PC-3 (cell line): ENCODE measurements at regions not wholly inside any gene's neighbourhood (a gene's known extent, or its start where the extent isn't known, plus 50 kb on each side); places are given as distances from the start of the nearest gene placed in this dataset.

ENCODE experiments used
- ATAC-seq: fragments of 200-7000 bp; cut with Tn5 transposase; 2 replicates; pipeline ENCODE4 v1.9.1; 2020; ENCODE audit warnings: mild to moderate bottlenecking, moderate library complexity
- BruUV-seq: library from RNA; stranded (reverse); fragments of 400-500 nt; replicated peaks from 2 replicates; lab custom pipeline; 2021; lab: Mats Ljungman, UMichigan
- CTCF ChIA-PET: fragments of 300-600 bp; sonication (Branson Sonifier 250); formaldehyde crosslinking; loops from one replicate; lab custom pipeline; 2022; ENCODE audit warnings: antibody characterized with exemption; lab: Charles Lee
- POLR2A ChIA-PET: fragments of 300-600 bp; sonication (Branson Sonifier 250); formaldehyde crosslinking; loops from one replicate; lab custom pipeline; 2022; ENCODE audit warnings: antibody characterized with exemption; ENCODE audit not compliant: unreplicated experiment; lab: Charles Lee
- DNase-seq: peaks from one replicate; pipeline ENCODE4 v3.0.0-alpha.2; 2015
- H2AFZ ChIP-seq: fragments of 300-600 bp; sonication (generic); 2 replicates; pipeline ENCODE4 v1.6.0; 2016; ENCODE audit warnings: antibody characterized with exemption, low read length
- H3F3A ChIP-seq: fragments of 300-600 bp; sonication (generic); one replicate; pipeline ENCODE4 v1.6.0; 2017; ENCODE audit warnings: antibody characterized with exemption, low read length, control low read depth, mild to moderate bottlenecking; ENCODE audit not compliant: unreplicated experiment
- H3K27ac ChIP-seq: fragments of 300-600 bp; sonication (generic); 2 replicates; pipeline ENCODE4 v1.5.1; 2016; ENCODE audit warnings: mild to moderate bottlenecking, low read length
- H3K27me3 ChIP-seq: fragments of 300-600 bp; sonication (generic); 2 replicates; pipeline ENCODE4 v1.6.1; 2016; ENCODE audit warnings: low read length, mixed read lengths
- H3K36me3 ChIP-seq: fragments of 300-600 bp; sonication (generic); 2 replicates; pipeline ENCODE4 v1.6.1; 2016; ENCODE audit warnings: low read depth, mixed run types, low read length, mixed read lengths
- H3K4me1 ChIP-seq: fragments of 300-600 bp; sonication (generic); 2 replicates; pipeline ENCODE4 v1.5.1; 2016; ENCODE audit warnings: low read length; ENCODE audit not compliant: insufficient read depth
- H3K4me2 ChIP-seq: fragments of 300-600 bp; sonication (generic); 2 replicates; pipeline ENCODE4 v1.6.0; 2016; ENCODE audit warnings: low read length
- H3K4me3 ChIP-seq: fragments of 300-600 bp; sonication (generic); 2 replicates; pipeline ENCODE4 v1.5.1; 2016; ENCODE audit warnings: mild to moderate bottlenecking, low read length, mixed read lengths
- H3K79me2 ChIP-seq: fragments of 300-600 bp; sonication (generic); 2 replicates; pipeline ENCODE4 v1.6.1; 2017; ENCODE audit warnings: low read length, mixed read lengths
- H3K9ac ChIP-seq: fragments of 300-600 bp; sonication (generic); 2 replicates; pipeline ENCODE4 v1.6.0; 2016; ENCODE audit warnings: mild to moderate bottlenecking, low read length
- H3K9me2 ChIP-seq: fragments of 300-600 bp; sonication (generic); replicated peaks from 2 replicates; pipeline ENCODE4 v1.6.1; 2016; ENCODE audit warnings: mixed run types, low read length, mixed read lengths
- H3K9me3 ChIP-seq: fragments of 300-600 bp; sonication (generic); 2 replicates; pipeline ENCODE4 v1.6.1; 2016; ENCODE audit warnings: low read length, mixed read lengths
- H4K20me1 ChIP-seq: fragments of 300-600 bp; sonication (generic); 2 replicates; pipeline ENCODE4 v1.6.1; 2016; ENCODE audit warnings: low read length, mixed read lengths
- EZH2 ChIP-seq: fragments of 300-600 bp; sonication (generic); IDR thresholded peaks from one replicate; pipeline ENCODE4 v1.6.1; 2017; ENCODE audit warnings: antibody characterized with exemption, mild to moderate bottlenecking, low read length; ENCODE audit not compliant: unreplicated experiment
- EZH2phosphoT487 ChIP-seq: fragments of 300-600 bp; sonication (generic); IDR thresholded peaks from 2 replicates; pipeline ENCODE4 v1.6.1; 2018; ENCODE audit warnings: mild to moderate bottlenecking, antibody characterized with exemption, low read length, borderline replicate concordance
- intact Hi-C: fragments of 100-400 bp; cut with micrococcal nuclease; formaldehyde crosslinking; loops from 2 replicates; pipeline ENCODE4 v1.9.0; 2023
- TF ChIP-seq, protein P1 (sequence below): fragments of 300-600 bp; sonication (generic); conservative IDR thresholded peaks from 2 replicates; pipeline ENCODE4 v1.5.1; 2017; ENCODE audit warnings: antibody characterized with exemption, low read depth, mild to moderate bottlenecking, low read length

DNA sequence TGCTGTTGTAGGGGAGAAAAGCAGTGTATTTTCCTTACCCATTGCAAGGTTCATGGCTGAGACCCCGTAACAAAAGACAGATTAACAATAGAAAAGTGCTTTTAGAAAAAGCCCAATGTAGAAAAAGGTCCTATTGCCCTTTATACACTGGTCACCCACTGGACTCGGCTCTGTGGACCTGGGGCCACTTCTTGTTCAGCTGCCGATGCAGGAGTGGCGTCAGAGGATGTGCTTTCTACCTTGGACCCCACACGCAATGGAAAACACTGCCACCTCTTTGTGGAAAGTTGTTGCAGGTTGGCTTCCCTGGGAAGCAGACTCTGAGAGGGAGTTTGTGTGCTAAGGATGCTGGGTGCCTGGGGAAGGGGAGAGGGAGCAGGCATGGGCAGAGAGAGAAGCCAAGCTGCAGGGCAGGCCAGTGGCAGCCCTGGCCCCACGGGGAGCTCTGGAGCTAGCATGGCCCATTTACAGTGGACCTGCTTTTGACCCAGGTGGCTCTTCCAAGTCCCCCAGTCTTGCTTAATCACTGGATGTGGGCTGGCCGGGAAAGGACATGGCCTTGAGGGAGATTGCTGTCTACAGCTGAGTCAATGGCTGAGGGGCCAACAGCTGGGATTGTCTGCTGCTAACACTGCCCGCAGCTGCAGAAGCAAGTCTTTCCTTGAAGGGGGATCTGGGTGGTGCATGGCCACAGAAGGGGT is 142.9 kb downstream of the CDC5L start:
- H3K9me3 ChIP-seq = no peaks in the 10 kb centered on the region
- H3F3A ChIP-seq = no peaks in the 10 kb centered on the region
- H4K20me1 ChIP-seq = no peaks in the 10 kb centered on the region
- ChIA-PET CTCF (no interaction called here), POLR2A (no interaction called here)
- no peak for ATAC-seq
- TF ChIP-seq, protein P1, sequence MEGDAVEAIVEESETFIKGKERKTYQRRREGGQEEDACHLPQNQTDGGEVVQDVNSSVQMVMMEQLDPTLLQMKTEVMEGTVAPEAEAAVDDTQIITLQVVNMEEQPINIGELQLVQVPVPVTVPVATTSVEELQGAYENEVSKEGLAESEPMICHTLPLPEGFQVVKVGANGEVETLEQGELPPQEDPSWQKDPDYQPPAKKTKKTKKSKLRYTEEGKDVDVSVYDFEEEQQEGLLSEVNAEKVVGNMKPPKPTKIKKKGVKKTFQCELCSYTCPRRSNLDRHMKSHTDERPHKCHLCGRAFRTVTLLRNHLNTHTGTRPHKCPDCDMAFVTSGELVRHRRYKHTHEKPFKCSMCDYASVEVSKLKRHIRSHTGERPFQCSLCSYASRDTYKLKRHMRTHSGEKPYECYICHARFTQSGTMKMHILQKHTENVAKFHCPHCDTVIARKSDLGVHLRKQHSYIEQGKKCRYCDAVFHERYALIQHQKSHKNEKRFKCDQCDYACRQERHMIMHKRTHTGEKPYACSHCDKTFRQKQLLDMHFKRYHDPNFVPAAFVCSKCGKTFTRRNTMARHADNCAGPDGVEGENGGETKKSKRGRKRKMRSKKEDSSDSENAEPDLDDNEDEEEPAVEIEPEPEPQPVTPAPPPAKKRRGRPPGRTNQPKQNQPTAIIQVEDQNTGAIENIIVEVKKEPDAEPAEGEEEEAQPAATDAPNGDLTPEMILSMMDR = no peak
- TF ChIP-seq EZH2phosphoT487 (no peak), EZH2 (no peak)
- no peak overlapping the region for H2AFZ ChIP-seq
- no peaks in the 10 kb centered on the region for H3K4me1 ChIP-seq
- H3K27ac ChIP-seq = no peak overlapping the region
- H3K4me2 ChIP-seq = no peak overlapping the region
- DNase-seq = no peak
- H3K9me2 ChIP-seq = no peaks in the 10 kb centered on the region
- no peaks in the 10 kb centered on the region for H3K36me3 ChIP-seq
- no peaks in the 10 kb centered on the region for H3K27me3 ChIP-seq
- intact Hi-C loops = no loop called here
- no TSS peak for BruUV-seq
- H3K9ac ChIP-seq = no peak overlapping the region
- H3K79me2 ChIP-seq = no peaks in the 10 kb centered on the region
- H3K4me3 ChIP-seq = no peak overlapping the region

DNA sequence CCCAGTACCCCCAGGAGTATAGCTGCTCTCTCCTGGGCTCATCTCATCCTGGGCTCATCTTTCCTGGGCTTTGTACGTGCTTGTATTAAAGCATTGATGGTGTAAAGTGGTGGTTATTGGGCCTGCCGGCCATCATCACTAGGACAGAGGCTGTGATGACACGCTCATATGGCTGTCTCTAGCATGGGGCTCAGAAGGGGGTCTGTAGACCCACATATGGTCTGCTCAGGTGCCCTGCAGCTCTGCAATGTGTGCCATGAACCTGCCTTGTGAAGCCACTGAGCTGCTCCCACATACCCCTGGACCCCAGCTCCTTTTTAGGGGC is 143.4 kb downstream of the CDC5L start:
- no peak overlapping the region for H3K9ac ChIP-seq

More for the DNA sequence above, 143.4 kb downstream of the CDC5L start:
- H3K79me2 ChIP-seq = no peaks in the 10 kb centered on the region
- no peak overlapping the region for H3K4me2 ChIP-seq
- H3K27ac ChIP-seq = no peak overlapping the region
- DNase-seq = no peak
- H3F3A ChIP-seq = no peaks in the 10 kb centered on the region
- no peaks in the 10 kb centered on the region for H4K20me1 ChIP-seq
- H3K27me3 ChIP-seq = no peaks in the 10 kb centered on the region
- TF ChIP-seq EZH2 = no peak
- no peak for TF ChIP-seq EZH2phosphoT487
- TF ChIP-seq, protein P1 = no peak
- no peaks in the 10 kb centered on the region for H3K4me1 ChIP-seq
- ChIA-PET POLR2A (no interaction called here), CTCF (no interaction called here)
- no peak for ATAC-seq
- no peaks in the 10 kb centered on the region for H3K9me2 ChIP-seq
- H3K9me3 ChIP-seq = no peaks in the 10 kb centered on the region
- H3K36me3 ChIP-seq = no peaks in the 10 kb centered on the region
- intact Hi-C loops = no loop called here
- no TSS peak for BruUV-seq
- no peak overlapping the region for H2AFZ ChIP-seq
- H3K4me3 ChIP-seq = no peak overlapping the region
